Panc1 (cell line): ENCODE measurements at regions not wholly inside any gene's neighbourhood (a gene's known extent, or its start where the extent isn't known, plus 50 kb on each side); places are given as distances from the start of the nearest gene placed in this dataset.

ENCODE experiments used
- ATAC-seq: fragments of 200-7000 bp; cut with Tn5 transposase; 2 replicates; pipeline ENCODE4 v1.9.1; 2020; ENCODE audit warnings: mild to moderate bottlenecking, moderate library complexity
- BruUV-seq: library from RNA; stranded (reverse); fragments of 400-500 nt; replicated peaks from 2 replicates; lab custom pipeline; 2021; lab: Mats Ljungman, UMichigan
- CTCF ChIA-PET: fragments of 300-600 bp; sonication (Branson Sonifier 250); formaldehyde crosslinking; loops from one replicate; lab custom pipeline; 2022; ENCODE audit warnings: antibody characterized with exemption; lab: Charles Lee
- POLR2A ChIA-PET: fragments of 300-600 bp; sonication (Branson Sonifier 250); formaldehyde crosslinking; loops from one replicate; lab custom pipeline; 2022; ENCODE audit warnings: antibody characterized with exemption; lab: Charles Lee
- DNase-seq: peaks from one replicate; pipeline ENCODE4 v3.0.0-alpha.2; 2010; ENCODE audit warnings: low read depth, low spot score
- H3K27ac ChIP-seq: 2 replicates; pipeline ENCODE4 v1.5.1; 2011; ENCODE audit warnings: mild to moderate bottlenecking, low read length, inconsistent platforms
- H3K27me3 ChIP-seq: fragments of 200-500 bp; sonication (Bioruptor generic); 2 replicates; pipeline ENCODE4 v1.6.0; 2014; ENCODE audit warnings: low read length, inconsistent platforms; ENCODE audit not compliant: control insufficient read depth, insufficient read depth
- H3K36me3 ChIP-seq: fragments of 200-500 bp; sonication (Bioruptor generic); 2 replicates; pipeline ENCODE4 v1.5.1; 2014; ENCODE audit warnings: inconsistent platforms, mild to moderate bottlenecking, low read length, moderate library complexity; ENCODE audit not compliant: control insufficient read depth, insufficient read depth
- H3K4me1 ChIP-seq: 2 replicates; pipeline ENCODE4 v1.5.1; 2011; ENCODE audit warnings: inconsistent platforms, mild to moderate bottlenecking, low read length, moderate library complexity; ENCODE audit not compliant: control insufficient read depth, insufficient read depth
- H3K4me3 ChIP-seq, 2 experiments: 2 replicates each; pipeline ENCODE4 v1.5.1; 2011 to 2012; ENCODE audit warnings: low read depth in 2 of 2, low read length in 2 of 2, mild to moderate bottlenecking in 2 of 2, inconsistent platforms in 1 of 2, moderate library complexity in 1 of 2
- H3K9me3 ChIP-seq: fragments of 200-500 bp; sonication (Bioruptor generic); 2 replicates; pipeline ENCODE4 v1.5.1; 2014; ENCODE audit warnings: low read depth, mild to moderate bottlenecking, inconsistent platforms, low read length, moderate library complexity; ENCODE audit not compliant: control insufficient read depth, insufficient read depth
- POLR2AphosphoS5 ChIP-seq: IDR thresholded peaks from 2 replicates; pipeline ENCODE4 v1.6.1; 2012; ENCODE audit warnings: mild to moderate bottlenecking, low read depth, low read length, moderate library complexity
- SIN3A ChIP-seq: IDR thresholded peaks from 2 replicates; pipeline ENCODE4 v1.6.1; 2012; ENCODE audit warnings: low read depth, mild to moderate bottlenecking, low read length, moderate library complexity, borderline replicate concordance; ENCODE audit not compliant: insufficient read depth
- TCF7L2 ChIP-seq: IDR thresholded peaks from 2 replicates; pipeline ENCODE4 v1.6.1; 2011; ENCODE audit warnings: mild to moderate bottlenecking, low read depth, low read length, inconsistent platforms
- in situ Hi-C: cut with HindIII; loops from 2 replicates; pipeline ENCODE4 v1.10.0; 2016; ENCODE audit warnings: low sequenced_read_pairs, low pct_unique_long_range_greater_than_20kb
- intact Hi-C: fragments of 100-400 bp; cut with micrococcal nuclease; formaldehyde crosslinking; loops from one replicate; pipeline ENCODE4 v1.10.0; 2022; ENCODE audit not compliant: unreplicated experiment
- TF ChIP-seq, protein P1 (sequence below), 2 experiments: IDR thresholded peaks; 2 replicates each; pipeline ENCODE4 v1.6.1; 2011 to 2012; ENCODE audit warnings: low read depth in 2 of 2, control low read depth in 1 of 2, low read length in 1 of 2, mild to moderate bottlenecking in 1 of 2, moderate library complexity in 1 of 2; ENCODE audit not compliant: insufficient read depth in 1 of 2
- TF ChIP-seq, protein P2 (sequence below): fragments of 450-650 bp; IDR thresholded peaks from 2 replicates; pipeline ENCODE4 v1.5.1; 2017; ENCODE audit warnings: mild to moderate bottlenecking

DNA sequence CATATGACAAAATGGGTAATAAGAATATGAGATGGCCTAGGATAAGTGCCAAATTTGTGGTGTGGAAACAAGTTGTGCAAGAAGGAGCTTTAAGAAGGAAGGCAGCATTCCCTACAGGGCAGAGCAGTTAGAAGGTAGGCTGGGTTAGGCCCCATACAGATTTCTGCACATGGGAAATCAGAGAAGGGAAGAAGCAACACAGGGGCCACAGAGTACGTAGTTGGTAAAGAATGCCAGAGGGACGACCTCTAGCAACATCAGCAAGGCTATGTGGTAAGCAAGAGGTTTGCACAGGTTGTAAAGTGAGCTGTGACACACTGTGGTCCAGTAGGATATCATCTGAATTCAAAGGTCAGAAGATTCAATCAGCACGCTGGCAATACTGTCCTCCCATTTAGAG, 765.6 kb upstream of the B3GALT2 start:
- POLR2A ChIA-PET: no interaction called here
- no peaks in the 10 kb centered on the region for H3K27me3 ChIP-seq

DNA sequence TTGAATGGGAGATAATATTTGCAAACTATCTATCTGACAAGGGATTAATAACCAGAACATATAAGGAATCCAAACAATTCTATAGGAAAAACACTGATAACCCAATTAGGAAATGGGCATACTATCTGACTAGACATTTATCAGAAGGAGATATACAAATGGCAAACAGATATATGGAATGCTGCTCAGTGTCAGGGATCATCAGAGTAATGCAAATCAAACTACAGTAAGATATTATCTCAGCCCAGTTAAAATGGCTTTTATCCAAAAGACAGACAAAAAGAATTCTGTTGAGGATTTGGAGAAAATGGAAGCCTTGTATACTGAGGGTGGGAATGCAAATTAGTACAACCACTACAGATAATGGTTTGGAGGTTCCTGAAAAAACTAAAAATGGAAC, 758.0 kb upstream of the B3GALT2 start:
- in situ Hi-C loops: no loop called here
- TF ChIP-seq, protein P1, sequence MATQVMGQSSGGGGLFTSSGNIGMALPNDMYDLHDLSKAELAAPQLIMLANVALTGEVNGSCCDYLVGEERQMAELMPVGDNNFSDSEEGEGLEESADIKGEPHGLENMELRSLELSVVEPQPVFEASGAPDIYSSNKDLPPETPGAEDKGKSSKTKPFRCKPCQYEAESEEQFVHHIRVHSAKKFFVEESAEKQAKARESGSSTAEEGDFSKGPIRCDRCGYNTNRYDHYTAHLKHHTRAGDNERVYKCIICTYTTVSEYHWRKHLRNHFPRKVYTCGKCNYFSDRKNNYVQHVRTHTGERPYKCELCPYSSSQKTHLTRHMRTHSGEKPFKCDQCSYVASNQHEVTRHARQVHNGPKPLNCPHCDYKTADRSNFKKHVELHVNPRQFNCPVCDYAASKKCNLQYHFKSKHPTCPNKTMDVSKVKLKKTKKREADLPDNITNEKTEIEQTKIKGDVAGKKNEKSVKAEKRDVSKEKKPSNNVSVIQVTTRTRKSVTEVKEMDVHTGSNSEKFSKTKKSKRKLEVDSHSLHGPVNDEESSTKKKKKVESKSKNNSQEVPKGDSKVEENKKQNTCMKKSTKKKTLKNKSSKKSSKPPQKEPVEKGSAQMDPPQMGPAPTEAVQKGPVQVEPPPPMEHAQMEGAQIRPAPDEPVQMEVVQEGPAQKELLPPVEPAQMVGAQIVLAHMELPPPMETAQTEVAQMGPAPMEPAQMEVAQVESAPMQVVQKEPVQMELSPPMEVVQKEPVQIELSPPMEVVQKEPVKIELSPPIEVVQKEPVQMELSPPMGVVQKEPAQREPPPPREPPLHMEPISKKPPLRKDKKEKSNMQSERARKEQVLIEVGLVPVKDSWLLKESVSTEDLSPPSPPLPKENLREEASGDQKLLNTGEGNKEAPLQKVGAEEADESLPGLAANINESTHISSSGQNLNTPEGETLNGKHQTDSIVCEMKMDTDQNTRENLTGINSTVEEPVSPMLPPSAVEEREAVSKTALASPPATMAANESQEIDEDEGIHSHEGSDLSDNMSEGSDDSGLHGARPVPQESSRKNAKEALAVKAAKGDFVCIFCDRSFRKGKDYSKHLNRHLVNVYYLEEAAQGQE (IDR thresholded peaks at IDR 0.05; ENCODE audit: insufficient read depth in 1 of 2, low read depth in 2 of 2, low read length in 1 of 2): no peak
- TF ChIP-seq SIN3A: no peak
- TF ChIP-seq, protein P2, sequence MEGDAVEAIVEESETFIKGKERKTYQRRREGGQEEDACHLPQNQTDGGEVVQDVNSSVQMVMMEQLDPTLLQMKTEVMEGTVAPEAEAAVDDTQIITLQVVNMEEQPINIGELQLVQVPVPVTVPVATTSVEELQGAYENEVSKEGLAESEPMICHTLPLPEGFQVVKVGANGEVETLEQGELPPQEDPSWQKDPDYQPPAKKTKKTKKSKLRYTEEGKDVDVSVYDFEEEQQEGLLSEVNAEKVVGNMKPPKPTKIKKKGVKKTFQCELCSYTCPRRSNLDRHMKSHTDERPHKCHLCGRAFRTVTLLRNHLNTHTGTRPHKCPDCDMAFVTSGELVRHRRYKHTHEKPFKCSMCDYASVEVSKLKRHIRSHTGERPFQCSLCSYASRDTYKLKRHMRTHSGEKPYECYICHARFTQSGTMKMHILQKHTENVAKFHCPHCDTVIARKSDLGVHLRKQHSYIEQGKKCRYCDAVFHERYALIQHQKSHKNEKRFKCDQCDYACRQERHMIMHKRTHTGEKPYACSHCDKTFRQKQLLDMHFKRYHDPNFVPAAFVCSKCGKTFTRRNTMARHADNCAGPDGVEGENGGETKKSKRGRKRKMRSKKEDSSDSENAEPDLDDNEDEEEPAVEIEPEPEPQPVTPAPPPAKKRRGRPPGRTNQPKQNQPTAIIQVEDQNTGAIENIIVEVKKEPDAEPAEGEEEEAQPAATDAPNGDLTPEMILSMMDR: no peak
- no peak for TF ChIP-seq POLR2AphosphoS5
- no peak for TF ChIP-seq TCF7L2
- no peaks in the 10 kb centered on the region for H3K4me1 ChIP-seq
- no peak overlapping the region for H3K27ac ChIP-seq
- no peak overlapping the region for H3K4me3 ChIP-seq
- no peaks in the 10 kb centered on the region for H3K36me3 ChIP-seq
- ATAC-seq: no peak
- H3K27me3 ChIP-seq: no peaks in the 10 kb centered on the region
- H3K9me3 ChIP-seq: no peaks in the 10 kb centered on the region
- no peak for DNase-seq
- BruUV-seq: no TSS peak
- POLR2A ChIA-PET: no interaction called here
- CTCF ChIA-PET: no interaction called here
- intact Hi-C loops: no loop called here

More for the DNA sequence above, 765.6 kb upstream of the B3GALT2 start:
- in situ Hi-C loops: no loop called here
- DNase-seq (no peak), ATAC-seq (no peak)
- H3K4me1 ChIP-seq: no peaks in the 10 kb centered on the region
- no peak overlapping the region for H3K27ac ChIP-seq
- H3K9me3 ChIP-seq: no peaks in the 10 kb centered on the region
- no peaks in the 10 kb centered on the region for H3K36me3 ChIP-seq
- TF ChIP-seq, protein P2: no peak
- no peak for TF ChIP-seq SIN3A
- no peak for TF ChIP-seq POLR2AphosphoS5
- TF ChIP-seq TCF7L2: no peak
- TF ChIP-seq, protein P1 (IDR thresholded peaks at IDR 0.05; ENCODE audit: insufficient read depth in 1 of 2, low read depth in 2 of 2, low read length in 1 of 2): no peak
- BruUV-seq: no TSS peak
- CTCF ChIA-PET: interaction anchor here (0.6 kb wide), 1 partner anchor 710 kb away, joined by 3 read pairs; no protein-coding TSS in a partner anchor
- intact Hi-C loops: no loop called here
- H3K4me3 ChIP-seq: no peak overlapping the region
